PC-3 (cell line): ENCODE measurements at regions not wholly inside any gene's neighbourhood (a gene's known extent, or its start where the extent isn't known, plus 50 kb on each side); places are given as distances from the start of the nearest gene placed in this dataset.

Experiments
- ATAC-seq: fragments of 200-7000 bp; cut with Tn5 transposase; 2 replicates; pipeline ENCODE4 v1.9.1; 2020; ENCODE audit warnings: mild to moderate bottlenecking, moderate library complexity
- BruUV-seq: library from RNA; stranded (reverse); fragments of 400-500 nt; replicated peaks from 2 replicates; lab custom pipeline; 2021; lab: Mats Ljungman, UMichigan
- CTCF ChIA-PET: fragments of 300-600 bp; sonication (Branson Sonifier 250); formaldehyde crosslinking; loops from one replicate; lab custom pipeline; 2022; ENCODE audit warnings: antibody characterized with exemption; lab: Charles Lee
- POLR2A ChIA-PET: fragments of 300-600 bp; sonication (Branson Sonifier 250); formaldehyde crosslinking; loops from one replicate; lab custom pipeline; 2022; ENCODE audit warnings: antibody characterized with exemption; ENCODE audit not compliant: unreplicated experiment; lab: Charles Lee
- DNase-seq: peaks from one replicate; pipeline ENCODE4 v3.0.0-alpha.2; 2015
- H2AFZ ChIP-seq: fragments of 300-600 bp; sonication (generic); 2 replicates; pipeline ENCODE4 v1.6.0; 2016; ENCODE audit warnings: antibody characterized with exemption, low read length
- H3F3A ChIP-seq: fragments of 300-600 bp; sonication (generic); one replicate; pipeline ENCODE4 v1.6.0; 2017; ENCODE audit warnings: antibody characterized with exemption, low read length, control low read depth, mild to moderate bottlenecking; ENCODE audit not compliant: unreplicated experiment
- H3K27ac ChIP-seq: fragments of 300-600 bp; sonication (generic); 2 replicates; pipeline ENCODE4 v1.5.1; 2016; ENCODE audit warnings: mild to moderate bottlenecking, low read length
- H3K27me3 ChIP-seq: fragments of 300-600 bp; sonication (generic); 2 replicates; pipeline ENCODE4 v1.6.1; 2016; ENCODE audit warnings: low read length, mixed read lengths
- H3K36me3 ChIP-seq: fragments of 300-600 bp; sonication (generic); 2 replicates; pipeline ENCODE4 v1.6.1; 2016; ENCODE audit warnings: low read depth, mixed run types, low read length, mixed read lengths
- H3K4me1 ChIP-seq: fragments of 300-600 bp; sonication (generic); 2 replicates; pipeline ENCODE4 v1.5.1; 2016; ENCODE audit warnings: low read length; ENCODE audit not compliant: insufficient read depth
- H3K4me2 ChIP-seq: fragments of 300-600 bp; sonication (generic); 2 replicates; pipeline ENCODE4 v1.6.0; 2016; ENCODE audit warnings: low read length
- H3K4me3 ChIP-seq: fragments of 300-600 bp; sonication (generic); 2 replicates; pipeline ENCODE4 v1.5.1; 2016; ENCODE audit warnings: mild to moderate bottlenecking, low read length, mixed read lengths
- H3K79me2 ChIP-seq: fragments of 300-600 bp; sonication (generic); 2 replicates; pipeline ENCODE4 v1.6.1; 2017; ENCODE audit warnings: low read length, mixed read lengths
- H3K9ac ChIP-seq: fragments of 300-600 bp; sonication (generic); 2 replicates; pipeline ENCODE4 v1.6.0; 2016; ENCODE audit warnings: mild to moderate bottlenecking, low read length
- H3K9me2 ChIP-seq: fragments of 300-600 bp; sonication (generic); replicated peaks from 2 replicates; pipeline ENCODE4 v1.6.1; 2016; ENCODE audit warnings: mixed run types, low read length, mixed read lengths
- H3K9me3 ChIP-seq: fragments of 300-600 bp; sonication (generic); 2 replicates; pipeline ENCODE4 v1.6.1; 2016; ENCODE audit warnings: low read length, mixed read lengths
- H4K20me1 ChIP-seq: fragments of 300-600 bp; sonication (generic); 2 replicates; pipeline ENCODE4 v1.6.1; 2016; ENCODE audit warnings: low read length, mixed read lengths
- CTCF ChIP-seq: fragments of 300-600 bp; sonication (generic); conservative IDR thresholded peaks from 2 replicates; pipeline ENCODE4 v1.5.1; 2017; ENCODE audit warnings: antibody characterized with exemption, low read depth, mild to moderate bottlenecking, low read length
- EZH2 ChIP-seq: fragments of 300-600 bp; sonication (generic); IDR thresholded peaks from one replicate; pipeline ENCODE4 v1.6.1; 2017; ENCODE audit warnings: antibody characterized with exemption, mild to moderate bottlenecking, low read length; ENCODE audit not compliant: unreplicated experiment
- EZH2phosphoT487 ChIP-seq: fragments of 300-600 bp; sonication (generic); IDR thresholded peaks from 2 replicates; pipeline ENCODE4 v1.6.1; 2018; ENCODE audit warnings: mild to moderate bottlenecking, antibody characterized with exemption, low read length, borderline replicate concordance
- intact Hi-C: fragments of 100-400 bp; cut with micrococcal nuclease; formaldehyde crosslinking; loops from 2 replicates; pipeline ENCODE4 v1.9.0; 2023

GRCh38 chr18:30591462-30591861, 451.1 kb downstream of the DSC3 start:
- peaks cover 19% of the 10 kb centered on the region for H3K4me1 ChIP-seq
- no peak overlapping the region for H3K9ac ChIP-seq
- ChIA-PET POLR2A (no interaction called here), CTCF (no interaction called here)
- H3F3A ChIP-seq: no peaks in the 10 kb centered on the region
- no peaks in the 10 kb centered on the region for H3K79me2 ChIP-seq
- ATAC-seq (no peak), DNase-seq (no peak)
- no peaks in the 10 kb centered on the region for H3K9me3 ChIP-seq
- no TSS peak for BruUV-seq
- no peak overlapping the region for H3K27ac ChIP-seq
- H3K9me2 ChIP-seq: no peaks in the 10 kb centered on the region
- TF ChIP-seq EZH2phosphoT487 (no peak), EZH2 (no peak)
- no peaks in the 10 kb centered on the region for H4K20me1 ChIP-seq
- intact Hi-C loops: no loop called here
- H3K36me3 ChIP-seq: no peaks in the 10 kb centered on the region
- H3K27me3 ChIP-seq: no peaks in the 10 kb centered on the region
- H3K4me2 ChIP-seq: no peak overlapping the region
- H2AFZ ChIP-seq: no peak overlapping the region
- no peak overlapping the region for H3K4me3 ChIP-seq

GRCh38 chr18:30588673-30589164, 453.8 kb downstream of the DSC3 start:
- Histone ChIP-seq H3K79me2 (no peaks in the 10 kb centered on the region), H3F3A (no peaks in the 10 kb centered on the region), H4K20me1 (no peaks in the 10 kb centered on the region), H3K9ac (peak overlapping the region; percentile 12; the same call in 1 of the 2 replicates), H3K9me3 (no peaks in the 10 kb centered on the region), H3K27ac (peak overlapping the region; percentile 77), H3K4me2 (peak overlapping the region; percentile 58), H3K36me3 (no peaks in the 10 kb centered on the region), H3K27me3 (no peaks in the 10 kb centered on the region), H3K4me1 (peaks cover 19% of the 10 kb centered on the region), H3K4me3 (no peak overlapping the region), H3K9me2 (no peaks in the 10 kb centered on the region), H2AFZ (no peak overlapping the region)
- DNase-seq: peak; percentile 70
- BruUV-seq: no TSS peak
- ChIA-PET POLR2A (no interaction called here), CTCF (no interaction called here)
- TF ChIP-seq CTCF (no peak), EZH2phosphoT487 (no peak), EZH2 (no peak)
- intact Hi-C loops: loop anchor here (2.0 to 10.0 kb wide), 4 partner anchors 16 to 296 kb away; no protein-coding TSS in a partner anchor
- ATAC-seq: peak; percentile 91

- no TSS peak for BruUV-seq
- POLR2A ChIA-PET: no interaction called here
- no peak overlapping the region for H3K27ac ChIP-seq
- H3K27me3 ChIP-seq: no peaks in the 10 kb centered on the region
- H3K9me3 ChIP-seq: no peaks in the 10 kb centered on the region
- no peak overlapping the region for H2AFZ ChIP-seq
- no peaks in the 10 kb centered on the region for H3K9me2 ChIP-seq
- H3K36me3 ChIP-seq: no peaks in the 10 kb centered on the region
- no peak overlapping the region for H3K9ac ChIP-seq
- H4K20me1 ChIP-seq: no peaks in the 10 kb centered on the region
- no peak overlapping the region for H3K4me3 ChIP-seq
- no peaks in the 10 kb centered on the region for H3K79me2 ChIP-seq
- no peak overlapping the region for H3K4me2 ChIP-seq
- DNase-seq (no peak), ATAC-seq (no peak)
- H3F3A ChIP-seq: no peaks in the 10 kb centered on the region
- intact Hi-C loops: loop anchor here (10.0 kb wide), 2 partner anchors 161 to 301 kb away; no protein-coding TSS in a partner anchor
- CTCF ChIA-PET: no interaction called here
- H3K4me1 ChIP-seq: peaks cover 21% of the 10 kb centered on the region
- TF ChIP-seq EZH2: no peak
- TF ChIP-seq CTCF: no peak
- TF ChIP-seq EZH2phosphoT487: no peak
Measured at GRCh38 chr18:30583768-30584167, 458.8 kb downstream of the DSC3 start.
